ENCODE measurements at regions not wholly inside any gene's neighbourhood (a gene's known extent, or its start where the extent isn't known, plus 50 kb on each side); places are given as distances from the start of the nearest gene placed in this dataset.

GRCh38 chrX:146754268-146754667 lies 55.3 kb upstream of the CXorf51B start:
- Histone ChIP-seq H3K27ac (no peak overlapping the region), H3K4me2 (no peak overlapping the region), H3K4me1 (no peaks in the 10 kb centered on the region), H3K4me3 (no peak overlapping the region), H3K9me3 (no peaks in the 10 kb centered on the region)
- 3% methylated on average over 3 of the region's 3 CpGs for WGBS (ENCODE audit: missing lambda C conversion rate)
- TF ChIP-seq POLR2A (IDR thresholded peaks at IDR 0.05; ENCODE audit: low read length) (no peak), ESRRA (IDR thresholded peaks at IDR 0.05; ENCODE audit: borderline replicate concordance, low read length) (no peak), EP300 (IDR thresholded peaks at IDR 0.05) (no peak), EHF (CRISPR knock-in tag; IDR thresholded peaks at IDR 0.05) (no peak), ATOH8 (CRISPR knock-in tag; IDR thresholded peaks at IDR 0.05; ENCODE audit: low read depth) (no peak), CHD2 (IDR thresholded peaks at IDR 0.05; ENCODE audit: low read length, partially characterized antibody) (no peak), RFX5 (IDR thresholded peaks at IDR 0.05) (no peak), HOXB13 (CRISPR knock-in tag; IDR thresholded peaks at IDR 0.05; ENCODE audit: low read depth) (no peak)
- ChIA-PET POLR2A (no interaction called here), CTCF (no interaction called here)
- FAIRE-seq (peak; percentile 43), DNase-seq (ENCODE audit: low read depth in 1 of 2, low spot score in 1 of 2) (no peak), ATAC-seq (no peak)

GRCh38 chrX:146755214-146755613 lies 54.4 kb upstream of the CXorf51B start:
- H3K27ac ChIP-seq = no peak overlapping the region
- DNase-seq (ENCODE audit: low read depth in 1 of 2, low spot score in 1 of 2) = no peak
- no peaks in the 10 kb centered on the region for H3K9me3 ChIP-seq
- ChIA-PET CTCF (no interaction called here), POLR2A (no interaction called here)
- no peak for ATAC-seq
- no peaks in the 10 kb centered on the region for H3K4me1 ChIP-seq
- WGBS (ENCODE audit: missing lambda C conversion rate) = 0% methylated on average over 1 of the region's 1 CpG
- TF ChIP-seq USF2 (IDR thresholded peaks at IDR 0.05) (no peak), PHF8 (IDR thresholded peaks at IDR 0.05; ENCODE audit: borderline replicate concordance, low read depth) (no peak), POLR2AphosphoS2 (conservative IDR thresholded peaks at IDR 0.05; ENCODE audit: low read length) (no peak), MAZ (IDR thresholded peaks at IDR 0.05; ENCODE audit: borderline replicate concordance, low read depth, low read length) (no peak), TFCP2L1 (CRISPR knock-in tag; IDR thresholded peaks at IDR 0.05) (no peak), CHD4 (IDR thresholded peaks at IDR 0.05; ENCODE audit: borderline replicate concordance) (no peak), NR3C1 (IDR thresholded peaks at IDR 0.05) (no peak), SREBF2 (IDR thresholded peaks at IDR 0.05) (no peak), ZC3H11A (IDR thresholded peaks at IDR 0.05) (no peak), CEBPB (IDR thresholded peaks at IDR 0.05) (no peak), ZFP36 (IDR thresholded peaks at IDR 0.05; ENCODE audit: borderline replicate concordance, partially characterized antibody) (no peak), HDAC2 (IDR thresholded peaks at IDR 0.05) (no peak), NPAS2 (CRISPR knock-in tag; IDR thresholded peaks at IDR 0.05; ENCODE audit: borderline replicate concordance) (no peak), MYC (IDR thresholded peaks at IDR 0.05; ENCODE audit: borderline replicate concordance, low read length) (no peak), SMC3 (IDR thresholded peaks at IDR 0.05) (no peak), BHLHE40 (IDR thresholded peaks at IDR 0.05; ENCODE audit: low read depth, low read length) (no peak), GATA3 (IDR thresholded peaks at IDR 0.05; ENCODE audit: borderline replicate concordance) (no peak), RFX5 (IDR thresholded peaks at IDR 0.05) (no peak)
- no peak overlapping the region for H3K4me2 ChIP-seq
- FAIRE-seq = peak; percentile 68
- H3K4me3 ChIP-seq = no peak overlapping the region

Measured in A549 (cell line).